ENCODE measurements at regions not wholly inside any gene's neighbourhood (a gene's known extent, or its start where the extent isn't known, plus 50 kb on each side); places are given as distances from the start of the nearest gene placed in this dataset.

DNA sequence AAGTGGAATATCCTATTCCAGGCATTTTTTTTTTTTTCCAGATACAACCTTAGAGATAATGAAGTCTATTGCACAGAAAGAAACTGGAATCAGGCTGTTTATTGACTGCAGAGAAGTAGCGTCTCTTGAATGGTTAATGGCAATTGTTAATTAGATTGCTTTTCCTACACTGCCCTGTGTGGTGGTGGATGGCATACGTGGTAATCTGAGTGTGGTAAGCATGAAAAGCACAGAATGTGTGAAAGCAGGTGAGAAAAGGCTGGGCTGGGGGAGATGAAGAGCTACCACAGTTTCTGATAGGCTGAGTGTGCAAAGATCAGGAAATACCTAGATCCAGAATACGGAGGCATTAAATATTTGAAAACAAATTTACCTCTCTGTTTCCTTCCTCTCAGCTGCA is 486.3 kb upstream of the TBL1XR1 start:
- ChIA-PET POLR2A (no interaction called here), CTCF (no interaction called here)
- no peaks in the 10 kb centered on the region for H3K9me3 ChIP-seq (ENCODE audit: control insufficient read depth in 1 of 2, insufficient read depth in 1 of 2, low read length in 2 of 2)
- Mint-ChIP-seq H3K9me3 (no peaks in the 10 kb centered on the region), H3K4me1 (ENCODE audit: low read depth) (peaks cover 17% of the 10 kb centered on the region), H3K36me3 (ENCODE audit: low read depth) (no peaks in the 10 kb centered on the region), H3K27me3 (no peaks in the 10 kb centered on the region), H3K4me3 (no peak overlapping the region), H3K27ac (no peak overlapping the region)
- no peak overlapping the region for H3K27ac ChIP-seq (ENCODE audit: low read depth in 1 of 2, low read length in 2 of 2)
- H3K4me3 ChIP-seq (ENCODE audit: low read length): no peak overlapping the region
- H3K4me1 ChIP-seq (ENCODE audit: insufficient read depth, low read length): peaks cover 3% of the 10 kb centered on the region
- ATAC-seq (ENCODE audit: poor library complexity) (no peak), DNase-seq (peak in 1 of 14 experiments; percentile 68)
- no peaks in the 10 kb centered on the region for H3K27me3 ChIP-seq (ENCODE audit: control insufficient read depth in 1 of 2, insufficient read depth in 2 of 2, low read length in 2 of 2)
- intact Hi-C loops (cut with DNase I, micrococcal nuclease): loop anchor here in 1 of 2 experiments (10.0 kb wide), 1 partner anchor 629 kb away; no protein-coding TSS in a partner anchor
- no peaks in the 10 kb centered on the region for H3K36me3 ChIP-seq (ENCODE audit: insufficient read depth, low read length)
- no peak for TF ChIP-seq CTCF (IDR thresholded peaks at IDR 0.05)

DNA sequence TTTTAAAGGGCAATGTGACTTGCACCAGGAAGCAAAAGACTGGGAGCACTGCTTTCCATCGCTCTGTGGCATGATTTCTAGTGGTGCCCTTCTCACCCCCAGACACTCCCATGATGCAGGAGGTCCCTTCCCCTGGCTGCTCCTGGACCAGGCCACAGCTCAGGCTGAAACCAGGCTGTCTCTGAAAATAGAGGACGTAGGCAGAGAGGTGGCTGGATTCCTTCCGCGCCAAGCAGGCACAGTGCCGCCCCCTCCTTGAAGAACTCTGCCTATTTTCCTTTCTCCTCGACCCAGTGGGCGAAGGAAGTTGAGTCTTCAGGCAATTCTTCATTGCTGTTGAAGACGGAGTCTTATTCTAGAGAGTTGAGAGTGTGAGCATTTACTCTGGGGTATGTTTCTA is 489.4 kb upstream of the TBL1XR1 start:
- no peak overlapping the region for H3K4me3 ChIP-seq (ENCODE audit: low read length)
- Mint-ChIP-seq H3K4me3 (no peak overlapping the region), H3K9me3 (no peaks in the 10 kb centered on the region), H3K27me3 (no peaks in the 10 kb centered on the region), H3K36me3 (ENCODE audit: low read depth) (no peaks in the 10 kb centered on the region), H3K27ac (no peak overlapping the region), H3K4me1 (ENCODE audit: low read depth) (peaks cover 6% of the 10 kb centered on the region)
- ChIA-PET POLR2A (interaction anchor here (0.6 kb wide), 1 partner anchor 327 kb away, joined by 3 read pairs; no protein-coding TSS in a partner anchor), CTCF (no interaction called here)
- no peak overlapping the region for H3K27ac ChIP-seq (ENCODE audit: low read depth in 1 of 2, low read length in 2 of 2)
- no peaks in the 10 kb centered on the region for H3K36me3 ChIP-seq (ENCODE audit: insufficient read depth, low read length)
- H3K4me1 ChIP-seq (ENCODE audit: insufficient read depth, low read length): no peaks in the 10 kb centered on the region
- no peak for DNase-seq
- ATAC-seq (ENCODE audit: poor library complexity): no peak
- no peak for TF ChIP-seq CTCF (IDR thresholded peaks at IDR 0.05)
- intact Hi-C loops (cut with DNase I, micrococcal nuclease): loop anchor here in 1 of 2 experiments (10.0 kb wide), 1 partner anchor 632 kb away; no protein-coding TSS in a partner anchor
- H3K9me3 ChIP-seq (ENCODE audit: control insufficient read depth in 1 of 2, insufficient read depth in 1 of 2, low read length in 2 of 2): no peaks in the 10 kb centered on the region
- H3K27me3 ChIP-seq (ENCODE audit: control insufficient read depth in 1 of 2, insufficient read depth in 2 of 2, low read length in 2 of 2): no peaks in the 10 kb centered on the region

- Histone ChIP-seq H3K27me3 (ENCODE audit: control insufficient read depth in 1 of 2, insufficient read depth in 2 of 2, low read length in 2 of 2) (no peaks in the 10 kb centered on the region), H3K36me3 (ENCODE audit: insufficient read depth, low read length) (no peaks in the 10 kb centered on the region), H3K4me1 (ENCODE audit: insufficient read depth, low read length) (no peaks in the 10 kb centered on the region), H3K9me3 (ENCODE audit: control insufficient read depth in 1 of 2, insufficient read depth in 1 of 2, low read length in 2 of 2) (no peaks in the 10 kb centered on the region), H3K27ac (ENCODE audit: low read depth in 1 of 2, low read length in 2 of 2) (no peak overlapping the region), H3K4me3 (ENCODE audit: low read length) (no peak overlapping the region)
- Mint-ChIP-seq H3K27ac (no peak overlapping the region), H3K27me3 (no peaks in the 10 kb centered on the region), H3K36me3 (ENCODE audit: low read depth) (no peaks in the 10 kb centered on the region), H3K4me1 (ENCODE audit: low read depth) (peaks cover 6% of the 10 kb centered on the region), H3K4me3 (no peak overlapping the region), H3K9me3 (no peaks in the 10 kb centered on the region)
- no peak for ATAC-seq (ENCODE audit: poor library complexity)
- ChIA-PET CTCF (no interaction called here), POLR2A (no interaction called here)
- no peak for DNase-seq
- no peak for TF ChIP-seq CTCF (IDR thresholded peaks at IDR 0.05)
- intact Hi-C loops (cut with DNase I, micrococcal nuclease): loop anchor here in 1 of 2 experiments (10.0 kb wide), 1 partner anchor 632 kb away; no protein-coding TSS in a partner anchor
Observed at GRCh38 chr3:177687291-177687690, 490.0 kb upstream of the TBL1XR1 start.
